Activated naive CD4-positive, alpha-beta T cell treated with anti-CD3 and anti-CD28 coated beads, Interleukin-2, amount 50 U/mL, for 16 hours (primary cell): ENCODE measurements at regions not wholly inside any gene's neighbourhood (a gene's known extent, or its start where the extent isn't known, plus 50 kb on each side); places are given as distances from the start of the nearest gene placed in this dataset.

Experiments used
- DNase-seq: peaks from one replicate; pipeline ENCODE4 v3.0.0-alpha.2; 2020

DNA sequence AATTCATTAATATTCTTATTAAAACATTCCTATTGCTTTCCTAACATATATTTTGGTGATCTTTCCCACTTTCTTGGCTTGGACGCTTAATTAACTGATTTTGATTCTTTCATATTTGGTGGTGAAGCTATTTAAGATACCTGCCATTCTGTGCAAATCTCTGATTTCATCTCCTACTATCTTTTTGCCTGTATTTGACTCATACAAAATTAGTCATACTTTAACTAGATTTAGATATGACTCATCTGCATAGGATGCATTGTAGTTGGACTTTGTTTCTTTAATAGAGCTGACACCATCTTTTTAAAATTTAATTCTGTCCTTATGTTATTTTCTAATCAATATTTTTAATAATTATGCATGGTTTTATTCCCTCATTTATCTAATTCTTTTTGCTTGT, 93.8 kb upstream of the PLPPR4 start:
- DNase-seq: no peak

GRCh38 chr1:99171184-99171813, 93.0 kb upstream of the PLPPR4 start:
- DNase-seq: no peak

DNA sequence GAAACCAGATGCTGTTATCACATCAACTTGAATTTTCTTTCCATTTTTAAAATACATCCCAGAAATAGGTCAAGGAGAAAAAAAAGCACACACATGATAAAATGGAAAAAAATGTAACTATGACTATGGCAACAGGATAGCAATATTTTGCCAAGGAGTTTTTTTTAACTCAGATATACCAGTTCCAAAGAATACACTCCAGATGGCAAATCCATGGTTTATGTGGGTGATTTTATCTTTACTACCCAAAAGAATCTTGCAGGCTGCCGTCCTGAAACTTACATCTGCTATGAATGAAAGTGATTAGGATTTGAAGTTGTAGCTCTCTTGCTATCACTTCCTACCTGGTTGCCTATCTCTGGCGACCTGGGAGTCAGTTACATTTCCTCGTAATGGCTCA, 91.0 kb upstream of the PLPPR4 start:
- DNase-seq: no peak

- no peak for DNase-seq
These were observed 90.4 kb upstream of the PLPPR4 start for GRCh38 chr1:99173900-99174299.

DNA sequence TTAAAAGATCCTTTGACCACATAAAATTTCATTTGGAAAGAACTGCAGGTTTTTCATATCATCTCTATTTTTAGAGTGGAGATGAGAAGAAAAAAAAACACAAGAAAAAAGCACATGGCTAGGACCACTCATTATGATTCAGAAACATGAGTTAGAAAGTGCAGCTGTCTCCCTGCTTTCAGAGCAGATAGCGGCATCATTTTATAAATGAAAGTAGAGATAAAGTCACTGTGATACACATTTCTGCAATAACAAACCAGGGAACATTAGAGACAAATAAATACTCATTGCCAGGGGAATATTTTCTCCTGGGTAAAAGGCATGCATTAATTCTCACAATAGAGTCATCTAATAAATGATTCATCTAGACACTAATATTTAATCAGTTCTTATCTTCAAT, 87.5 kb upstream of the PLPPR4 start:
- no peak for DNase-seq

DNA sequence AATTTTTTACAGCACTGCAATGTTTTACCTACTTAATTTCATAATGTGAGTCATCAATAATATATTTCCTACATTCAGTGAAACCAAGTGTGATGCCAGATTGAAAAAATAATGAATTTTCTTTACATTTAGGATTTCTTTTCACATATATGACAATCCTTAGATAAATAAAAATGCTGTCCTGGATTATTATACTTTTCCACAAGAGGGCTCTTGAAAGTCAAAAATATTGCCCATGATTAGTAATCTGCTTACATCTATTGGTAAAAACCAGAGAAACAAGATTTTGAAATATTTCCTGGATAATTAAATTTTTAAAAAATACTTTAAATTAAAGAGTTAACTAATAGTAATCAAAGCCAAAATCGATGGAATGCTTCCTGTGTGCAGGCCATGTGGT, 86.8 kb upstream of the PLPPR4 start:
- no peak for DNase-seq

GRCh38 chr1:99180343-99180808, 83.9 kb upstream of the PLPPR4 start:
- peak; percentile 61 for DNase-seq

- no peak for DNase-seq
These were observed 83.4 kb upstream of the PLPPR4 start for GRCh38 chr1:99180915-99181314.

- no peak for DNase-seq
These were observed 82.4 kb upstream of the PLPPR4 start for GRCh38 chr1:99181892-99182291.

DNA sequence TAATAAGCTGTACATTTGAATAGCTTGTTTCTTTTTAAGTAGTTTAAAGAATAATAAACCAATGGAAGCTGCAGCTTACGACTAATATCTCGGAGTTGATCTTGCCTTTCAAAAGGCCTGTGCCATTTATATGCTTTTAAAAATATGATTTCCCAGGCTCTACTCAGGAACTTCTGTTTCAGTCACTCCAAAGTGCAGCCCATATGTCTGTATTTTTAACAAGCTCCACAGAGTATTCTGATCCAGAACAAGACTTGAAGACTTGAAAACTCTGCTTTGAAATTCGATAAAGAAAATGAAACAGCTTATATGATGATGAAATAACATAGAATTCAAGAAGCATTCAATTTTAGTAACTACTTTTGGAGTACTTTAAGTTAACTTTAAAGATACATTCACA, 79.1 kb upstream of the PLPPR4 start:
- no peak for DNase-seq

DNA sequence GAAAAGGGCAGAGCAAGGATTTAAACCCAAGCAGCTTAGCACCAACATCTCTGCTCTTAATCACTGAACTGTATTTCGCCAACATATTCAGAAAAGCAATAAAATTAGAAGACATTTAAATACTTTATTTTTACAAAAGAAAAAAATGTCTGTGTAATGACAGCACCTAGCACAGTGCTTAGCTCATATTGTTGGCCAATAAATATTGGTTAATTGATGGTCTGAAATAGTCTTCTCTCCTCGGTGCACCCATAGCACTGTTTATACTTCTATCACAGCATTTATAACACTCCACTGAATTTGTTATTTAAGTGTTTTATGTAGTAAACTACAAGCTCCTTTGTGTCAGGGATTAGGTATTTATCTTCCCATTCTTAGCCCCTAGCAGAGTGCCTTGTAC, 70.9 kb upstream of the PLPPR4 start:
- no peak for DNase-seq

- DNase-seq: no peak
These were observed 65.9 kb upstream of the PLPPR4 start for GRCh38 chr1:99198393-99198792.

- DNase-seq: no peak
These were observed 57.1 kb upstream of the PLPPR4 start for GRCh38 chr1:99207216-99207615.
